ENCODE measurements at regions not wholly inside any gene's neighbourhood (a gene's known extent, or its start where the extent isn't known, plus 50 kb on each side); places are given as distances from the start of the nearest gene placed in this dataset.

DNA sequence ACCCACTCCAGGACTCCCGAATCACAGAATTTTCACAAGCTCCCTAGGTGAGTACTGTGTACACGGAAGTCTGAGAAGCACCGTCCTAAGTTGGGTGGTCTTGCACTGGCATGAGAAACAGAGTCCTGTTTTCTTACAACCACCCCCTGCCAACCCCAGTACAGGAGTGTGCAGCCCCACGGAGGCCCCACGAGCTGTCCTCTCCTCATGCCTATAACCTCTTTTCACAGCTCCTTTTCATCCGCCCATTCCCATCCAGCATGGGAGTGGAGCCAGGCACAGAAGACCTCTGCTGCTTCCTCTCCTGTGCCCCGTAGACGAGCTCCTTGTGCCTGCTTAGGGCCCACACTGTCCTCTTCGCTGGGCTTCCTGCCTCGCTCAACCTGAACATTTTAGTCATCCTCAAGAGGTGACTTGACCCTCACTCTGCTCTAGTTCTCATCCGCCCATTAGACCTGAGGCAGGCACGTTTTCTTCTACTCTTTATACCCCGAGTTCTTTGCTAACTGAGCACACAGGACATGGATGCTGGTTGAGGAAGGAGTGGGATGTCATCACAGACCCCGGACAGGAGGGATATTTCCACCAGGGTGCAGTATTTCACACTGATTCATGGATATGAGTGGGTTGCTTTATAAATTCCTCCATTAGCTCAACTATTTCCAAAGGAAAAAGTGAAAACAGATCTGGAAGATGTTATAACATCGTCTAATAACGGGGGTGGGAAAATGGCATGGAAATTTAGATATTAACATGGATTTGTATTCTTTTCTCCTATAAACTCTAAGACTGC lies 160.5 kb downstream of the TTLL2 start:
- Histone ChIP-seq H3K9me3 (no peaks in the 10 kb centered on the region), H3K27me3 (no peaks in the 10 kb centered on the region), H3K4me1 (no peaks in the 10 kb centered on the region), H3K36me3 (replicated peaks in 1 of 2; ENCODE audit: insufficient read depth in 1 of 2, low read depth in 2 of 2) (no peaks in the 10 kb centered on the region), H3K4me3 (no peak overlapping the region), H3K27ac (no peak overlapping the region)
- WGBS, 2 donors = 67 to 70% methylated on average over 16 of the region's 16 CpGs
- intact Hi-C loops (cut with DNase I) = no loop called here
- DNase-seq (peak in 2 of 4 donors; percentile 26 to 32), ATAC-seq (no peak)
- TF ChIP-seq POLR2A (IDR thresholded peaks at IDR 0.05) = no peak
- TF ChIP-seq CTCF (IDR thresholded peaks at IDR 0.05) = peak in 6 of 7 experiments; percentile 24 to 51 (median 42)

DNA sequence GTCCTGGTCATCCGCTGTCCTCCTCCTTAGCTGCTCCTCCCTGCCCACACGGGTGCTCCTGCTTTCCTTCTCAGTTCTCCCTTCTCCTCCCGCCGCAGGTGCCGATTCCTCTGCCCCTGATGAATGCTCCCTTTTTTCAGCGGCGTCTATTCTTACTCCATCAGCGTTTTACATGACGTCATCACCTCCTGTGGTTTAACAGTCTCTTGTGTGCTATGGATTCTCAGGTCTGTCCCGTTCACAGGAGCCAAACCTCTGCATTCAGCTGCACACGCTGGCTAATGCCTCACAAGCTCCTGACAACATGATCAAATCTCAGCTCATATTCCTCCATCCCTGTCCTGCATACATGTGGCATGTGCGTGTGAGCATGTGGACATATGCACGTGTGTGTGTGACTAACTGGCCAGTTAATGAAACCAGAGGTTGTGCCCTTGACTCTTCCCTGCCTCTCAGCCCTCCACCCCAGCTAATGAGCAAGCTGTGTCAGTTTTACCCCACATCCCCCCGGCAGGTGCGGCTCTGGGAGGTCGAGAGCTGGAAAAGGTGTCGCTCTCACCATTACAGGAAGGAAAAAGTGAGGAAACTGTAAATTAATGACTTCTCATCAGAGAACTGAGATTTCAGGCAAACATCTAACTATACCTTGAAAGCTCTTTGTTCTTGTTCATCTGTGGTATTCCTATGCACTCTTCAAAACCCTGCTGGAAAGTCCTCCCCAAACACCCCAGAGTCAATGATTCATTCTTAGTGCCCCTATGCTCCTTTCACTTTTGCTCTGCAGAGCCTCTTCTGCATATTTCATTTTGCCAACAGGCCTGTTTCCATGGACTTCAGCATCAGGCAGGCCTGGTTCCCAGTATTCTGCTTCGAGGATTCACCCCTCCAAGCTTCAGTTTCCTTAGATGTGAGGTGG lies 163.1 kb downstream of the TTLL2 start:
- Histone ChIP-seq H3K36me3 (replicated peaks in 1 of 2; ENCODE audit: insufficient read depth in 1 of 2, low read depth in 2 of 2) (no peaks in the 10 kb centered on the region), H3K4me3 (no peak overlapping the region), H3K27me3 (no peaks in the 10 kb centered on the region), H3K27ac (no peak overlapping the region), H3K4me1 (no peaks in the 10 kb centered on the region), H3K9me3 (no peaks in the 10 kb centered on the region)
- intact Hi-C loops (cut with DNase I) = no loop called here
- no peak for TF ChIP-seq POLR2A (IDR thresholded peaks at IDR 0.05)
- no peak for TF ChIP-seq CTCF (IDR thresholded peaks at IDR 0.05)
- WGBS, 2 donors = 59 to 65% methylated on average over 18 of the region's 18 CpGs
- DNase-seq (no peak), ATAC-seq (no peak)

GRCh38 chr6:167491438-167492099 lies 166.7 kb downstream of the TTLL2 start:
- Histone ChIP-seq H3K27me3 (no peaks in the 10 kb centered on the region), H3K9me3 (no peaks in the 10 kb centered on the region), H3K36me3 (replicated peaks in 1 of 2; ENCODE audit: insufficient read depth in 1 of 2, low read depth in 2 of 2) (no peaks in the 10 kb centered on the region), H3K27ac (no peak overlapping the region), H3K4me3 (no peak overlapping the region), H3K4me1 (no peaks in the 10 kb centered on the region)
- intact Hi-C loops (cut with DNase I) = no loop called here
- ATAC-seq = no peak
- DNase-seq = no peak
- TF ChIP-seq CTCF (IDR thresholded peaks at IDR 0.05) = no peak
- TF ChIP-seq POLR2A (IDR thresholded peaks at IDR 0.05) = no peak
- WGBS, 2 donors = 61 to 63% methylated on average over 12 of the region's 12 CpGs

- no peak overlapping the region for H3K4me3 ChIP-seq
- no peaks in the 10 kb centered on the region for H3K9me3 ChIP-seq
- intact Hi-C loops (cut with DNase I) = no loop called here
- H3K4me1 ChIP-seq = no peaks in the 10 kb centered on the region
- no peak for ATAC-seq
- H3K27ac ChIP-seq = no peak overlapping the region
- 70% methylated on average over 12 of the region's 12 CpGs for WGBS, 2 donors
- DNase-seq = no peak
- no peaks in the 10 kb centered on the region for H3K36me3 ChIP-seq (replicated peaks in 1 of 2; ENCODE audit: insufficient read depth in 1 of 2, low read depth in 2 of 2)
- TF ChIP-seq POLR2A (IDR thresholded peaks at IDR 0.05) = no peak
- TF ChIP-seq CTCF (IDR thresholded peaks at IDR 0.05) = no peak
- H3K27me3 ChIP-seq = no peaks in the 10 kb centered on the region
Observed at GRCh38 chr6:167492100-167492449, 167.2 kb downstream of the TTLL2 start.
